ENCODE measurements at regions not wholly inside any gene's neighbourhood (a gene's known extent, or its start where the extent isn't known, plus 50 kb on each side); places are given as distances from the start of the nearest gene placed in this dataset.

GRCh38 chr2:176653479-176654443, 384.5 kb downstream of the MTX2 start:
- DNase-seq, result peak; percentile 40

- DNase-seq, result no peak
Observed at GRCh38 chr2:176656038-176656775, 387.0 kb downstream of the MTX2 start.

GRCh38 chr2:176656776-176657140, 387.5 kb downstream of the MTX2 start:
- DNase-seq, result no peak

- DNase-seq, result no peak
Observed at GRCh38 chr2:176657393-176657792, 388.2 kb downstream of the MTX2 start.

- DNase-seq, result no peak
Observed at GRCh38 chr2:176658708-176659107, 389.5 kb downstream of the MTX2 start.

GRCh38 chr2:176662753-176663152, 393.5 kb downstream of the MTX2 start:
- DNase-seq, result no peak

- no peak for DNase-seq
Observed at GRCh38 chr2:176664478-176664877, 395.2 kb downstream of the MTX2 start.

- no peak for DNase-seq
Observed at GRCh38 chr2:176665086-176665485, 395.8 kb downstream of the MTX2 start.

- no peak for DNase-seq
Observed at GRCh38 chr2:176668912-176669311, 399.7 kb downstream of the MTX2 start.

GRCh38 chr2:176669398-176670174, 400.3 kb downstream of the MTX2 start:
- DNase-seq, result no peak

- DNase-seq, result no peak
Observed at GRCh38 chr2:176675271-176675949, 406.2 kb downstream of the MTX2 start.

- no peak for DNase-seq
Observed at GRCh38 chr2:176677746-176678265, 408.6 kb downstream of the MTX2 start.

- DNase-seq, result no peak
Observed at GRCh38 chr2:176678571-176678970, 409.3 kb downstream of the MTX2 start.

GRCh38 chr2:176679061-176679669, 409.9 kb downstream of the MTX2 start:
- DNase-seq, result no peak

- DNase-seq, result no peak
Observed at GRCh38 chr2:176680916-176681516, 411.8 kb downstream of the MTX2 start.

- no peak for DNase-seq
Observed at GRCh38 chr2:176681584-176682115, 412.4 kb downstream of the MTX2 start.

- no peak for DNase-seq
Observed at GRCh38 chr2:176682278-176682677, 413.0 kb downstream of the MTX2 start.

- no peak for DNase-seq
Observed at GRCh38 chr2:176683618-176684111, 414.4 kb downstream of the MTX2 start.

GRCh38 chr2:176685908-176686307, 416.7 kb downstream of the MTX2 start:
- DNase-seq, result no peak

GRCh38 chr2:176686328-176686727, 417.1 kb downstream of the MTX2 start:
- DNase-seq, result no peak

GRCh38 chr2:176687342-176687741, 418.1 kb downstream of the MTX2 start:
- DNase-seq, result no peak
